ENCODE measurements at regions not wholly inside any gene's neighbourhood (a gene's known extent, or its start where the extent isn't known, plus 50 kb on each side); places are given as distances from the start of the nearest gene placed in this dataset.

DNA sequence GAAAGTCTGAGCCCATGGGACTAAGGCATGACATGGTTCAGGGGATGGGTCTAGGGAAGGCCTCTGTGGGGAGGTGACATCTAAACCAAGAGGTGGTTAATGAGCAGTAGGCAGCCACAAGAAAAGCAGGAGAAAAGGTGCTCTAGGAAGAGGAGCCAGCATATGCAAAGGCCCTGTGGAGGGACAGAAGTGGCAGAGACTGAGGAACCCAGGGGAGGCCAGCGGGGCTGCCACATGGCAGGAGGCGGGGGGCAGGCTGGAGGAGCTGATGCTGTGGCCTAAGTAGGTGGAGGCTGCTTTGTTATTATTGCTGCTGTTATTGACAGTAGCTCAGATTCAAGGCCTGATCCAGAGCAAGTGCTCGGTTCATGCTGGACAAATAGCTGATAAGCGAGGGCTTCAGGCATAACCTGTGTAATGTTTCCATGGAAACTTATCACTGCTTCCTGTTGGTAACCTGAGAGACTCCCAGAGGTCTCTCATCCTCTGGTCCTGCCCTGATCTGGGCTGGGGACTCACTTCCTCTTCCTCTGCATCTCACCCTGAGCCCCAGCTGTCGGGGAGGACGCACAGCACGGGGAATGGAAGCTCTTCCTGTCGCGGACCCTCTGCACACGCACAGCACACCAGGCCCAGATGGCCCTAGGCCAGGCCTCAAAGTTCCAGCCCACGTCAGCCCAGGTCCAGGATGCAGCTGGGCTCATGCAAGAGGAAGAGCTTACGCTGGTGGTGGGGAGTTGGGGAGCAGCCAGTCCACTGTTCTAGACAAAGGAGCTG is 75.2 kb upstream of the TP53I11 start:
- Histone ChIP-seq H3K4me2 (ENCODE audit: control insufficient read depth, extremely low read depth, insufficient read depth, low read depth, low read length) (no peak overlapping the region), H3K9ac (ENCODE audit: control insufficient read depth, extremely low read depth, insufficient read depth, low read length) (no peak overlapping the region), H3K9me1 (ENCODE audit: control insufficient read depth, extremely low read depth, insufficient read depth, low read length) (no peaks in the 10 kb centered on the region), H3K4me3 (ENCODE audit: control insufficient read depth in 2 of 3, extremely low read depth in 1 of 3, insufficient read depth in 2 of 3, low read depth in 1 of 3, low read length in 3 of 3) (no peak overlapping the region), H4K20me1 (ENCODE audit: control insufficient read depth, extremely low read depth, insufficient read depth, low read length) (no peaks in the 10 kb centered on the region), H3K79me2 (ENCODE audit: control insufficient read depth, insufficient read depth, low read length) (no peaks in the 10 kb centered on the region), H3K27ac (ENCODE audit: control insufficient read depth, insufficient read depth, low read length) (no peak overlapping the region), H3K9me3 (ENCODE audit: control insufficient read depth, low read depth, low read length) (no peaks in the 10 kb centered on the region), H2AFZ (ENCODE audit: control insufficient read depth, low read length) (no peak overlapping the region), H3K27me3 (ENCODE audit: control insufficient read depth, extremely low read depth, insufficient read depth, low read length) (peaks cover 4% of the 10 kb centered on the region), H3K36me3 (ENCODE audit: control insufficient read depth in 2 of 2, extremely low read depth in 1 of 2, insufficient read depth in 2 of 2, low read length in 2 of 2) (no peaks in the 10 kb centered on the region), H3K4me1 (ENCODE audit: control insufficient read depth, extremely low read depth, insufficient read depth, low read length) (no peaks in the 10 kb centered on the region)
- no peak for DNase-seq (ENCODE audit: low read depth, low spot score)
- no peak for FAIRE-seq
- dilution Hi-C loops (cut with MboI; ENCODE audit: extremely low pct_ligation_motif_present, low sequenced_read_pairs), result no loop called here
- TF ChIP-seq, protein P1, sequence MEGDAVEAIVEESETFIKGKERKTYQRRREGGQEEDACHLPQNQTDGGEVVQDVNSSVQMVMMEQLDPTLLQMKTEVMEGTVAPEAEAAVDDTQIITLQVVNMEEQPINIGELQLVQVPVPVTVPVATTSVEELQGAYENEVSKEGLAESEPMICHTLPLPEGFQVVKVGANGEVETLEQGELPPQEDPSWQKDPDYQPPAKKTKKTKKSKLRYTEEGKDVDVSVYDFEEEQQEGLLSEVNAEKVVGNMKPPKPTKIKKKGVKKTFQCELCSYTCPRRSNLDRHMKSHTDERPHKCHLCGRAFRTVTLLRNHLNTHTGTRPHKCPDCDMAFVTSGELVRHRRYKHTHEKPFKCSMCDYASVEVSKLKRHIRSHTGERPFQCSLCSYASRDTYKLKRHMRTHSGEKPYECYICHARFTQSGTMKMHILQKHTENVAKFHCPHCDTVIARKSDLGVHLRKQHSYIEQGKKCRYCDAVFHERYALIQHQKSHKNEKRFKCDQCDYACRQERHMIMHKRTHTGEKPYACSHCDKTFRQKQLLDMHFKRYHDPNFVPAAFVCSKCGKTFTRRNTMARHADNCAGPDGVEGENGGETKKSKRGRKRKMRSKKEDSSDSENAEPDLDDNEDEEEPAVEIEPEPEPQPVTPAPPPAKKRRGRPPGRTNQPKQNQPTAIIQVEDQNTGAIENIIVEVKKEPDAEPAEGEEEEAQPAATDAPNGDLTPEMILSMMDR (optimal IDR thresholded peaks at IDR 0.05 in 1 of 3, IDR thresholded peaks at IDR 0.05 in 1 of 3, conservative IDR thresholded peaks at IDR 0.05 in 1 of 3; ENCODE audit: extremely low read depth in 1 of 3, insufficient read depth in 2 of 3, low read length in 3 of 3), result no peak
- no peak for TF ChIP-seq EZH2 (IDR thresholded peaks at IDR 0.05; ENCODE audit: low read length)

- Histone ChIP-seq H2AFZ (ENCODE audit: control insufficient read depth, low read length) (no peak overlapping the region), H3K4me2 (ENCODE audit: control insufficient read depth, extremely low read depth, insufficient read depth, low read depth, low read length) (no peak overlapping the region), H3K36me3 (ENCODE audit: control insufficient read depth in 2 of 2, extremely low read depth in 1 of 2, insufficient read depth in 2 of 2, low read length in 2 of 2) (no peaks in the 10 kb centered on the region), H3K27me3 (ENCODE audit: control insufficient read depth, extremely low read depth, insufficient read depth, low read length) (peaks cover 4% of the 10 kb centered on the region), H3K9me3 (ENCODE audit: control insufficient read depth, low read depth, low read length) (no peaks in the 10 kb centered on the region), H3K27ac (ENCODE audit: control insufficient read depth, insufficient read depth, low read length) (no peak overlapping the region), H3K9ac (ENCODE audit: control insufficient read depth, extremely low read depth, insufficient read depth, low read length) (no peak overlapping the region), H3K4me1 (ENCODE audit: control insufficient read depth, extremely low read depth, insufficient read depth, low read length) (no peaks in the 10 kb centered on the region), H3K4me3 (ENCODE audit: control insufficient read depth in 2 of 3, extremely low read depth in 1 of 3, insufficient read depth in 2 of 3, low read depth in 1 of 3, low read length in 3 of 3) (no peak overlapping the region), H3K9me1 (ENCODE audit: control insufficient read depth, extremely low read depth, insufficient read depth, low read length) (no peaks in the 10 kb centered on the region), H3K79me2 (ENCODE audit: control insufficient read depth, insufficient read depth, low read length) (no peaks in the 10 kb centered on the region), H4K20me1 (ENCODE audit: control insufficient read depth, extremely low read depth, insufficient read depth, low read length) (no peaks in the 10 kb centered on the region)
- dilution Hi-C loops (cut with MboI; ENCODE audit: extremely low pct_ligation_motif_present, low sequenced_read_pairs), result no loop called here
- no peak for DNase-seq (ENCODE audit: low read depth, low spot score)
- no peak for FAIRE-seq
- TF ChIP-seq EZH2 (IDR thresholded peaks at IDR 0.05; ENCODE audit: low read length), result no peak
- TF ChIP-seq, protein P1 (optimal IDR thresholded peaks at IDR 0.05 in 1 of 3, IDR thresholded peaks at IDR 0.05 in 1 of 3, conservative IDR thresholded peaks at IDR 0.05 in 1 of 3; ENCODE audit: extremely low read depth in 1 of 3, insufficient read depth in 2 of 3, low read length in 3 of 3), result no peak
Observed at GRCh38 chr11:45026835-45027234, 76.2 kb upstream of the TP53I11 start.
